OCI-LY7 (cell line): ENCODE measurements at regions not wholly inside any gene's neighbourhood (a gene's known extent, or its start where the extent isn't known, plus 50 kb on each side); places are given as distances from the start of the nearest gene placed in this dataset.

Source experiments
- EZH2phosphoT487 ChIP-seq: fragments of 200-600 bp; sonication (generic); IDR thresholded peaks from 2 replicates; pipeline ENCODE4 v1.6.1; 2018; ENCODE audit warnings: low read depth, borderline replicate concordance, mild to moderate bottlenecking, mixed run types, antibody characterized with exemption, low read length, moderate library complexity, mixed read lengths
- TF ChIP-seq, protein P1 (sequence below): fragments of 200-600 bp; sonication (generic); conservative IDR thresholded peaks from 2 replicates; pipeline ENCODE4 v1.5.1; 2014; ENCODE audit warnings: mild to moderate bottlenecking, antibody characterized with exemption, low read length, moderate library complexity, mixed read lengths

DNA sequence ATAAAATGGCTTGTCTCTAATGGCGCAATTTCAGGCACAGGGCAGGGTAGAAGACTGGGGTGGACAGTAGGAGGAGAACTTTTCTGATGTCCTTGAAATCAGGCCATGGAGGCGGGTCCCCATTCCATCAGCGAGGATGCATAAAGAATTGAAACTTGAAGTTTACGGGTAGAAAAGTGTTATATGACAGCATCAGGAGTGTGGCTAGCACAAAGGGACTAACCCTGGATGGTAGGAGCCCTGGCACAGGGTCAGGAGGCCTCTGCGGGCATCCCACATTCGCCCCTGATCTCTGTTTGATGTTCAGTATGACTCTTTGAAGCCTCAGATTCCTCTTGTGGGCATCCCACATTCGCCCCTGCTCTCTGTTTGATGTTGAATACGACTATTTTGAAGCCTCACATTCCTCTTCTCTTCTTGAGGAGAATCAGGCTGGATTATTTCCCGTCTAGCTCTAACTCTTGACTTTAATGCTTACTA, 94.8 kb upstream of the ADRA1B start:
- TF ChIP-seq, protein P1, sequence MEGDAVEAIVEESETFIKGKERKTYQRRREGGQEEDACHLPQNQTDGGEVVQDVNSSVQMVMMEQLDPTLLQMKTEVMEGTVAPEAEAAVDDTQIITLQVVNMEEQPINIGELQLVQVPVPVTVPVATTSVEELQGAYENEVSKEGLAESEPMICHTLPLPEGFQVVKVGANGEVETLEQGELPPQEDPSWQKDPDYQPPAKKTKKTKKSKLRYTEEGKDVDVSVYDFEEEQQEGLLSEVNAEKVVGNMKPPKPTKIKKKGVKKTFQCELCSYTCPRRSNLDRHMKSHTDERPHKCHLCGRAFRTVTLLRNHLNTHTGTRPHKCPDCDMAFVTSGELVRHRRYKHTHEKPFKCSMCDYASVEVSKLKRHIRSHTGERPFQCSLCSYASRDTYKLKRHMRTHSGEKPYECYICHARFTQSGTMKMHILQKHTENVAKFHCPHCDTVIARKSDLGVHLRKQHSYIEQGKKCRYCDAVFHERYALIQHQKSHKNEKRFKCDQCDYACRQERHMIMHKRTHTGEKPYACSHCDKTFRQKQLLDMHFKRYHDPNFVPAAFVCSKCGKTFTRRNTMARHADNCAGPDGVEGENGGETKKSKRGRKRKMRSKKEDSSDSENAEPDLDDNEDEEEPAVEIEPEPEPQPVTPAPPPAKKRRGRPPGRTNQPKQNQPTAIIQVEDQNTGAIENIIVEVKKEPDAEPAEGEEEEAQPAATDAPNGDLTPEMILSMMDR, result no peak
- TF ChIP-seq EZH2phosphoT487, result no peak
